SK-N-MC (cell line): ENCODE measurements at regions not wholly inside any gene's neighbourhood (a gene's known extent, or its start where the extent isn't known, plus 50 kb on each side); places are given as distances from the start of the nearest gene placed in this dataset.

Experiments
- EZH2 ChIP-seq: fragments of 200-600 bp; sonication (generic); IDR thresholded peaks from one replicate; pipeline ENCODE4 v1.6.1; 2017; ENCODE audit warnings: antibody characterized with exemption
- POLR2AphosphoS5 ChIP-seq: IDR thresholded peaks from 2 replicates; pipeline ENCODE4 v1.6.1; 2012; ENCODE audit warnings: mild to moderate bottlenecking, low read depth, low read length, borderline replicate concordance

- TF ChIP-seq EZH2 (no peak), POLR2AphosphoS5 (no peak)
These were observed 201.0 kb downstream of the BTG1 start for GRCh38 chr12:91944637-91945036.
